ENCODE measurements at regions not wholly inside any gene's neighbourhood (a gene's known extent, or its start where the extent isn't known, plus 50 kb on each side); places are given as distances from the start of the nearest gene placed in this dataset.

- DNase-seq (ENCODE audit: low read depth in 2 of 3, low spot score in 2 of 3) = no peak
Measured at GRCh38 chr9:90012949-90013348, 408.1 kb downstream of the GADD45G start.

DNA sequence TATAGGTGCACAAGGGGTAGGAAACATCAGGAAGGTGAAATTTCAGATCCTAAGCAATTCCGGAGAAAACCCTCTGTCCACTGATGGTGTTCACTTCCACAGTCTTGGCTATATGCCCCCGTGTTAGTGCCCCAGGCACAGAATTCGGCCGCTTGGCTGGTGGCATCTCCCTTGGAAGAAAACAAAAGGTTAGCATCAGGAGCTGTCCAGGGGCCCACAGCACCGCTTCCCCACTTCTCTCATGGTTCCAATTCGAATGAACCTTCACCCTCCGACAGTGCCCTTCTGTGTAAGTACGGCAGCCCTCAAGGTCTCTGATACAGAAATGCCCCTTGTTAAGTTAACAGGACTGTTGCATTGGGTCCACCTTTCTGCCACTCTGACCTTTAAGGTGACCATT is 409.0 kb downstream of the GADD45G start:
- no peak for DNase-seq (ENCODE audit: low read depth in 2 of 3, low spot score in 2 of 3)

GRCh38 chr9:90014421-90014820 is 409.6 kb downstream of the GADD45G start:
- no peak for DNase-seq (ENCODE audit: low read depth in 2 of 3, low spot score in 2 of 3)

DNA sequence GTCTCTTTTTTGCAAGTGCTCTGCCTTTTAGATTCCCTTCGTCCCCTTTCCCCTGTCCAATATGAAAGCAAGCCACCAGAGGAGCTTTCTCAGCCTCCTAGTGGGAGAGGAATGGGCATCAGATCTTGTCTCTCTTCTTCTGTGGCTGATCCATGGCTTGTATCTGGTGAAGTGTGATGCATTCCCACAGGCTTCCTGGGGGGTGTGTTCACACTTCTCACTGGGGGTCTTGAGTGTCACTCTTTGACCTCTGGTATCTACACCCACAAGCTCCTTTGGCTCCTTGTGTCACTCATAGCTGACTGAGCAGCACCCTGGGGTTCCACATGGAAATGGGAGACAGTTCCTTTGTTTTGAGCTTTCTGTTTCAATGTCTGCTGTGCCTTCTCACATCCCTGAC is 411.5 kb downstream of the GADD45G start:
- no peak for DNase-seq (ENCODE audit: low read depth in 2 of 3, low spot score in 2 of 3)

DNA sequence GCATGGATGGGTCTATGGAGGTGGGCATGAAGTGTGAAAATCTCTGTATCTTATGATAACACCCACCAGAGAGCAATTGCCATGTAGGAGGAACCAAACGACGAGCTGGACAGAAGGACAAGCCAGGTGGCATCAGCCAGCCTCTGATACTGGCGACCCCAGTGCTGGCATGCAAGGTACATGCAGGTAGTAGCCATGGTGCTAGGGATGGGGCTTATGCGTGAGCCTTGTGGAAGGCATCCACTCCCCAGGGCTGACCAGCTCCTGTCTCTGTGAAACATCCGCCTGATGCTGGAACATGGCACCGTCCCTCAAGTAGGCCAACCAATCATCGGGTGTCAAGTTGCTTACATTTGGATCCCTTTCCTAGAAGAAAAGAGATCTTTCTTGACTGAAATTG is 412.9 kb downstream of the GADD45G start:
- DNase-seq (ENCODE audit: low read depth in 2 of 3, low spot score in 2 of 3) = no peak

DNA sequence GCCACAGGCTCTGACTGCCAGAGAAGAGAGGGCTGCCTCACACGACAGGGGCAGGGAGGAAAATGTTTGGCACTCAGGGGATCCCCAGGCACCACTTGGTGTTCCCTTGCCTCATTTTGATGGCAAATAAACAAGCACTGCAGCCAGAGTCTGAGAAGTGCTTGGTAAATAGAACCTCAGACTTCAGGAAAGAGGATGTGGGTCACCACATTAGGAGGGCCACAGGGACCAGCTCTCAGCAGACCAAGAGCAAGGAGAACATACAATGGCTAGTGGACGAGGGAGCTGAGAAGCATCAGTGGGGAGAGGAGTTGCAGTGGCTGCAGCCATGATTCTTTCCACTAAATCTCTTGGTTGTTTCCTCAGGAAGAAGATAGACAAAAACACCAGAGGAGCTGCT is 413.9 kb downstream of the GADD45G start:
- no peak for DNase-seq (ENCODE audit: low read depth in 2 of 3, low spot score in 2 of 3)

DNA sequence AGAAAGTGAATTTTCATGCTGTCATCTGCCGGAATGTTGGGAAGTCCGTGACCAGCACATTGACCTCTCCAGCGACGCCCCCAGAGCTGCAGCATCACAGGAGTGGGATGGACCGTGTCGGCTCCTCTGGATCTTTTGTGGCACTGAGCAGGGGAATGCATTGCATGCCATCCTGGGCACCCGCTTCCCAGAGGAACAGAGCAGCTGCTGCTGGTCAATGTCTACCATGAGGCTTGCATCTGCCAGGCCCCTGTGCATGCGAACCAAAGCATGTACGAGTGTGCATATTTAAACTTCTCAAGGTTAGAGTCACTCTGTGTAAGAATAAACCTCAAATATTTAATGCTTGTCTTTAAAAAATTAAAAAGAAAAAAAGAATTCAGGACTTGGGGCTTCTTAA is 414.8 kb downstream of the GADD45G start:
- DNase-seq (ENCODE audit: low read depth in 2 of 3, low spot score in 2 of 3) = no peak

DNA sequence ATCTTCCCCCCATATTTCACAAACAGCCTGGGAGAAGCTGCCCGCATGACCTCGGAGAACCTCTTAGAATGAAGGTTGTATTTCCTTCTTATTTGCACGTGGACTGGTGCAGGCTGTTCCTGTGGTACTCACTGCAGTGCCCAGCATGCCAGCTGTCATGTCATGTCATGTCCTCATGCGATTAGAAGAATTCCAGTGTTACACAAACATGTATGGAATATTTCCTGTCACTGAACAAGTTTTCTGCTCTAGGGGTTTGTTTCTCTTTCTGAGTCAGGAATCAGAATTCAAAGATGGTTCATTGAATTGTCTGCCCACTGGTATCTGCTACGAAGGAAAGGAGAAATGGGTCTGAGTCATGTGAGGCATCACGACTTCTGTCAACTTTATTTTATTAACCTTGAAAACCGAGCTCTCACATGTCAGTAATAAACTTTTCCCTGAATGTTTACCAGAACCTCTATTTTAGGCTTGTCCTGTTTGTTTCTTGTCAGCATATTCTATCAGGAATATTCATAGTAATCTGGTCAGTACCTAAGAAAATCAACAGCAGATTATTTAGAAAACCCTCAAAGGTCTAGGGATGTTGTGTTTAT is 415.6 kb downstream of the GADD45G start:
- DNase-seq (ENCODE audit: low read depth in 2 of 3, low spot score in 2 of 3) = no peak

DNA sequence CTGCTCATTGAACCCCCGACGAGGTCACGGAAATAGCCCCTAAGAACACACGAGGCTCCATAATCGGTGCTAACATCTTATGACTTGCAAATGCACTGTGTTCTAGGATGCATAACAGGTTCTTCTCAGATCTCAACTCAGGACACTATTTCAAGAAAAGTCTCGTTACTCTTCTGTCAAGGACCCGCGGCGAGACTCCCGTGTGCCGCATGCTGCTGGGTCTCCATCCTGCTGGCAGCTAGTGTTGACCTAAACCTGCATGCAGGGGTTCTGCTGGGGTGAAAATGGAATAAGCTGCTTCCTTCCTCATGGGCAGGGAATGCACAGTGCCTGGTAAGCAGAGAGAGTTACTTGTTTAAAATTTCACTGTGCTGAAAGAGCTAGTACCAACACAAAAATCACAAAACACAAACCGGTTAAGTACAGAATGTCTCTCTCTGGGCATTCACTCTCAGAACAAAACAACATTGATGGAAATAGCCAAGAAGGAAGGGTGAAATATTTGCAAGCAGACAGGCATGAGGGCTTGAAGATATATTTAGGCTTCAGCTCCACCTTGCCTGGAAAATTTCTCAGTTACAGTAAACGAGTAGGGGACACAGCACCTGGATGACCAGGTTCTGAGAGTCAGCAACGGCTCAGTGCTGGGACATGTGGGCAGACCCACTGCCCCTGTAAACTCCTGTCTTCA is 416.5 kb downstream of the GADD45G start:
- no peak for DNase-seq (ENCODE audit: low read depth in 2 of 3, low spot score in 2 of 3)

- DNase-seq (ENCODE audit: low read depth in 2 of 3, low spot score in 2 of 3) = no peak
Measured at GRCh38 chr9:90022474-90022873, 417.7 kb downstream of the GADD45G start.

DNA sequence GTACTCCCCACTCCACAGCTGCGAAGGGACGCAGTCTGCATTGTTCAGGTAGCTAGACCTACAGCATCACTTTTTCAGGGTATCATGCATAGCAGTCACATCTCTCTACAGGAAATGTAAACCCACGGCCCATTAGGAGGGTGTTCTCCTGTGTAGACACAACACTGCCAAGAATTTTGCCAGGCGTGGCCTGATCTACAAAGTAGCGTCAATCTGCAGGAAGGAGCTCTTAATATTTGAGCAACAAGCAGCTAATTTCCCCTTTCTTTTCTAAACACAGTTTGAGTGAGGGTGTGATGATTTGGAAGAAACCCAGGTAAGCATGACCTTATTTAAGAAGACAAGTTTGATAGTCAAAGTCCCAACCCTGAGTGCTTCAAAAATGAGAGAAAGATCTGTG is 419.0 kb downstream of the GADD45G start:
- no peak for DNase-seq (ENCODE audit: low read depth in 2 of 3, low spot score in 2 of 3)

GRCh38 chr9:90024409-90024808 is 419.6 kb downstream of the GADD45G start:
- no peak for DNase-seq (ENCODE audit: low read depth in 2 of 3, low spot score in 2 of 3)

DNA sequence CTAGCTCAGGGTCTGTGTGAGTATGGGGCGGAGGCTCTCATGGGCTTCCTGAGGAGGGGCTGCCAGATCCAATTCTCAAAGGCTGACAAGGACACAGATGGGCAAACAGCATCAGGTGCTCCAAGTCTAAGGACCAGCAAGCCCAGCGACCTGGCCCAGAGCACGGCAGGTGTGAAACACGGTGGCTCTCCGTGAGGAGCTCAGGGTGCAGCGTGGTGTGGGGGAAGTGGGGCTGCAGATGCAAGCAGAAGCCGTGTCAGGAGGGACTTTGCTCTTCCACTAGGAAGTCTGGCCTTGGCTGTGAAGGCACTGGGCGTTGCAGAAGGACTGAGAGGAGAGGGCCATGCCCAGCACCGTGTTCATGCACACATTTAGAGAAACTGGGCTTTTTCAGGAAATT is 420.0 kb downstream of the GADD45G start:
- no peak for DNase-seq (ENCODE audit: low read depth in 2 of 3, low spot score in 2 of 3)

- no peak for DNase-seq (ENCODE audit: low read depth in 2 of 3, low spot score in 2 of 3)
Measured at GRCh38 chr9:90025816-90026215, 421.0 kb downstream of the GADD45G start.

- no peak for DNase-seq (ENCODE audit: low read depth in 2 of 3, low spot score in 2 of 3)
Measured at GRCh38 chr9:90027296-90027790, 422.5 kb downstream of the GADD45G start.

DNA sequence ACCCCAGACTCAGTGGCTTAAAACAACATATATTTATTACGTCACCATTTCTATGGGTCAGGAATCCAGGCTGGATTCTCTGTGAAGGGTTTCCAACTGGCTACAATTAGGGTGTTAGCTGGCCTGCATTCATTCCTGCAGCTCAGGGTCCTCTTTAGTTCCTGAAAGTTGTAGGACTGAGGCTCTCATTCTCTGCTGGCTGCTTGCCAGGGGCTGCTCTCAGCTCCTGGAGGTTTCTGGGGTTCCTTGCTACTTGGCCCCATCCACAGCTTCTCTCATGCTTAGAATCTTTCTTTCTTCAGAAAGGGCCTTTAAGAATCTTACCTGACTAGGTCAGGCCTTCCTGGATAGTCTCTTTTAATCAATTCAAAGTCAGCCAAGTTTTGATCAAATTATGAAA is 424.6 kb downstream of the GADD45G start:
- no peak for DNase-seq (ENCODE audit: low read depth in 2 of 3, low spot score in 2 of 3)

DNA sequence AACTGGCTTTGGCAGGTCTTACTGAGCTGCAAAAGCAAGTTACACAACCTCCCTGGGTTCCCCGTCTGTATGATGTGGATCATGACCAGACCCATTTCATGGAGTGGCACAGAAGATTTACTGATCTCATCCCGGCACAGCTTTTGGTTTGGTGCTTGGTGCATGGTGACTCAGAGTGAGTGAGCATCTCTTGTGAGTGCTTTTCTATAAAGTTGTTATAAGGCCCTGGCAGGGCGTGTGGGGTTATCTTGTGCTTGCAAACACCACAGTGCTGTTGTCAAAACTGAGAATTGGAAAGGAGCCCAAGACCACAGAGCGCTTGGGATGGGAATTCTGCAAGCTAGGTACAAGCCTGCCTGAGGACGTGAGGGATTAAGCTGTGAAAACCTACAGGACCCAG is 425.2 kb downstream of the GADD45G start:
- DNase-seq (ENCODE audit: low read depth in 2 of 3, low spot score in 2 of 3) = no peak

DNA sequence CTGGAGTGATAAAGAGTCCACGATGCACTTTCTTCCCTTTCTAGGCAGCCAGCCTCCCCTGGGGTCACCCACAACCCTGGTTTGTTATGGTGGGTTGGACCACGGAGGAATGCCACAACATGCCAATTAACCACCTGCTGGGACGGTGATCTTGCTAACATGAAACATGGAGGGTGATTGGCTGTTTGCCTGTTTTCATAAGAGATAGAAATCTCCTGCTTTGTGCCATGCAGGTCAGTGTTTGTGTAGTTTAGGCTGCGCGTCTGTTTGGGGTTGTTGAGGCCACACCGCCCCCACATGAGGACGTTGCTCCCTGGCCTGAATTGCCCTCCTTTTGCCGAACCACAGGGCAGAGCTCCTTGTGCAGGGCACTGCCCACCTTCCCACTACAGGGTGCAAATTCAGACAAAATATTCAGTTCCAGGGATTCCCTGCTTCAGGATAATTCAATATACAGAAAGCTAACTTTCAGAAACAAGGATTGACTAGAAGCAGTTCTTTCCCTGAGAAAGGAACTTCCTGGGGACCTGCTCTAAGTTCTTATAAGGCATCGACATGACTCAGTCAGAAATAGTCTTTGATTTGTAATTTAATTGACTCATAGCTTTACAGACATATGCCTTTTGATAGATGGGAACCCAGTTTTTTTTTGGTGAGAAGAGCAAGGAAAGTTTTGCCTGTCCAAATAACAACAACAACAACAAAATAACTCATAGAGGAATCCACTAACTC is 427.6 kb downstream of the GADD45G start:
- DNase-seq (ENCODE audit: low read depth in 2 of 3, low spot score in 2 of 3) = no peak

DNA sequence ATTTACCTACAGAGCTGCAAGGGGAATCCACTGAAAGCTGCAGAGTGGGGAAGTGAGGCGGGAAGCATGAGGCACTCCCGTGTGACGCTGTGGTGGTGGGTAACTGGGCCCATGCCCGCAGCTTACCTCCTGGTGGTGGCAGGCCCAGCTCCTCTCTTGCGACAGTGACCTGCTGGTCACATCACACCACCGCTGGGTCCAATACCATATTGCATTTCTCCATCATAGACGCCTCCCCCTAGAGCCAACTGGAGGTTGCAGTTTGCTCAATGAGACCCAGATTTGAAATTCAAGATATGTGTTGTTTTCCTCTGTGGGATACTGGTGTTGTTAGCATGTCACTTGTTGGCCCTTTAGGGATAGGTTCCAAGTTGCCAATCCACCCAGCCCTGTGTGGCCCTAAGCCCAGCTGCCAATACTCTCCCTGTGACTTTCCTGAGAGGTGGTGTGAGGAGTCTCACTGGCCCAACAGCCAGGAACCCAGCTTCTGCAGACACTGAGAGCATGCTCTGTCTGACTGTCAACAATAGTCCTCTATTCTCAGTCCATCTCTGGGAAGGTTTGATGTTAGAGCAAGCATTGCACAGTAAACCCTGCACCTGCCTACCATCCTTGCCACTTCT is 428.3 kb downstream of the GADD45G start:
- no peak for DNase-seq (ENCODE audit: low read depth in 2 of 3, low spot score in 2 of 3)

DNA sequence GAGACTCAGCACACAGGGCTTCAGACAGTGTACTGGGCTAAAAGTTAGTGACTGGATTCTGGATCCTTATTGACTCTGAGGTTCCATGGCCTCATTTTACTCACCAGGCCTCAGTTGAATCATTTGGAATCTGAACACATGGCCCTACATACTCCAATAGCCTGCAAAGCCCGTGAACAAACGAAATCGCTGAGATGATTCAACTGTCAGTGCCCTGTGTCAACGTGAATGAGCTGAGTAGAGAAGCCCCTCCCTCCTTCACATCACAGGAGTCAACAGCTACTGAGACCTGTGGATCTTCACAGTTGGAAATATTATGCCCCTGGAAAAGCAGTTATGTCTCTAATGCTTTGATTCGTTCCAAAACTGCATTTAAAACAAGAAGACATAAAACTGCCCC is 429.3 kb downstream of the GADD45G start:
- DNase-seq (ENCODE audit: low read depth in 2 of 3, low spot score in 2 of 3) = no peak

- DNase-seq (ENCODE audit: low read depth in 2 of 3, low spot score in 2 of 3) = no peak
Measured at GRCh38 chr9:90035471-90035870, 430.7 kb downstream of the GADD45G start.

All from activated CD8-positive, alpha-beta memory T cell treated with anti-CD3 and anti-CD28 coated beads for 48 hours (primary cell).